Smooth muscle cell of the brain vasculature (primary cell): ENCODE measurements at regions not wholly inside any gene's neighbourhood (a gene's known extent, or its start where the extent isn't known, plus 50 kb on each side); places are given as distances from the start of the nearest gene placed in this dataset.
"Not testable (repeated sequence)": the region's sequence is repeated elsewhere in the genome, so short reads cannot be mapped to it uniquely, and the experiment has no call there.

Source experiments
- DNase-seq: peaks from one replicate; pipeline ENCODE4 v3.0.0-alpha.2; 2012; ENCODE audit warnings: low read depth, low spot score

- DNase-seq: not testable (repeated sequence)
These were observed 58.8 kb upstream of the ANKRD30BL start for GRCh38 chr2:132220589-132220988.

GRCh38 chr2:132221886-132222285 lies 60.1 kb upstream of the ANKRD30BL start:
- not testable (repeated sequence) for DNase-seq

GRCh38 chr2:132252191-132252893 lies 90.6 kb upstream of the ANKRD30BL start:
- DNase-seq: no peak

- no peak for DNase-seq
These were observed 91.1 kb upstream of the ANKRD30BL start for GRCh38 chr2:132252894-132253264.

- DNase-seq: no peak
These were observed 91.9 kb upstream of the ANKRD30BL start for GRCh38 chr2:132253496-132254305.

GRCh38 chr2:132254306-132254919 lies 92.7 kb upstream of the ANKRD30BL start:
- not testable (repeated sequence) for DNase-seq

- DNase-seq: no peak
These were observed 94.0 kb upstream of the ANKRD30BL start for GRCh38 chr2:132255714-132256113.

- no peak for DNase-seq
These were observed 94.6 kb upstream of the ANKRD30BL start for GRCh38 chr2:132256251-132256902.

GRCh38 chr2:132256903-132257300 lies 95.2 kb upstream of the ANKRD30BL start:
- not testable (repeated sequence) for DNase-seq

GRCh38 chr2:132257301-132258171 lies 95.8 kb upstream of the ANKRD30BL start:
- DNase-seq: not testable (repeated sequence)

GRCh38 chr2:132259276-132259675 lies 97.5 kb upstream of the ANKRD30BL start:
- not testable (repeated sequence) for DNase-seq

- not testable (repeated sequence) for DNase-seq
These were observed 103.8 kb upstream of the ANKRD30BL start for GRCh38 chr2:132265595-132265994.

- DNase-seq: no peak
These were observed 105.3 kb upstream of the ANKRD30BL start for GRCh38 chr2:132267105-132267497.

- DNase-seq: not testable (repeated sequence)
These were observed 105.9 kb upstream of the ANKRD30BL start for GRCh38 chr2:132267498-132268283.

- DNase-seq: peak; percentile 7
These were observed 106.7 kb upstream of the ANKRD30BL start for GRCh38 chr2:132268284-132268976.

- DNase-seq: no peak
These were observed 107.3 kb upstream of the ANKRD30BL start for GRCh38 chr2:132268977-132269523.

GRCh38 chr2:132270255-132270654 lies 108.5 kb upstream of the ANKRD30BL start:
- no peak for DNase-seq

GRCh38 chr2:132270981-132271546 lies 109.3 kb upstream of the ANKRD30BL start:
- no peak for DNase-seq

- DNase-seq: not testable (repeated sequence)
These were observed 110.0 kb upstream of the ANKRD30BL start for GRCh38 chr2:132271794-132272193.
